CD4-positive, alpha-beta T cell (primary cell): ENCODE measurements at regions not wholly inside any gene's neighbourhood (a gene's known extent, or its start where the extent isn't known, plus 50 kb on each side); places are given as distances from the start of the nearest gene placed in this dataset.

Source experiments
- ATAC-seq: fragments of 200-7000 bp; cut with Tn5 transposase; one replicate; pipeline ENCODE4 v1.10.0; 2022; ENCODE audit warnings: mild to moderate bottlenecking; ENCODE audit not compliant: poor library complexity
- CTCF ChIA-PET: fragments of 350-600 bp; sonication (Branson Sonifier 250); formaldehyde crosslinking; loops from one replicate; lab custom pipeline; 2021; ENCODE audit warnings: antibody characterized with exemption, inconsistent platforms; lab: Charles Lee
- POLR2A ChIA-PET: fragments of 350-600 bp; sonication (Branson Sonifier 250); formaldehyde crosslinking; loops from one replicate; lab custom pipeline; 2021; ENCODE audit warnings: antibody characterized with exemption, inconsistent platforms; lab: Charles Lee
- DNase-seq, 14 experiments: peaks; one replicate each; pipeline ENCODE4 v3.0.0-alpha.2; 2013 to 2020; ENCODE audit warnings: mixed read lengths in 2 of 14
- H3K27ac ChIP-seq, 2 donors: one replicate each; pipeline versions ENCODE4 v1.5.1 to v1.7.0; 2013; ENCODE audit warnings: low read length in 2 of 2, low read depth in 1 of 2, mild to moderate bottlenecking in 1 of 2
- H3K27me3 ChIP-seq, 2 experiments: 1 replicate in 1 of 2; 2 replicates in 1 of 2; pipeline versions ENCODE4 v1.6.1 to v1.7.0; 2013; ENCODE audit warnings: low read length in 2 of 2, control low read depth in 1 of 2, mild to moderate bottlenecking in 1 of 2, moderate library complexity in 1 of 2; ENCODE audit not compliant: insufficient read depth in 2 of 2, control insufficient read depth in 1 of 2
- H3K36me3 ChIP-seq: one replicate; pipeline ENCODE4 v1.6.1; 2013; ENCODE audit warnings: low read length, control low read depth; ENCODE audit not compliant: insufficient read depth
- H3K4me1 ChIP-seq: one replicate; pipeline ENCODE4 v1.6.1; 2013; ENCODE audit warnings: low read length, control low read depth; ENCODE audit not compliant: insufficient read depth
- H3K4me3 ChIP-seq: one replicate; pipeline ENCODE4 v1.5.1; 2013; ENCODE audit warnings: mild to moderate bottlenecking, low read length, moderate library complexity
- H3K9me3 ChIP-seq, 2 experiments: 1 replicate in 1 of 2; 2 replicates in 1 of 2; pipeline versions ENCODE4 v1.6.1 to v1.7.0; 2013; ENCODE audit warnings: low read length in 2 of 2, mild to moderate bottlenecking in 2 of 2, control low read depth in 1 of 2, moderate library complexity in 1 of 2; ENCODE audit not compliant: control insufficient read depth in 1 of 2, insufficient read depth in 1 of 2
- H3K27ac Mint-ChIP-seq: one replicate; pipeline ENCODE4 v1.8.0; 2020; ENCODE audit warnings: mixed read lengths
- H3K27me3 Mint-ChIP-seq: one replicate; pipeline ENCODE4 v1.8.0; 2021; ENCODE audit warnings: mixed read lengths
- H3K36me3 Mint-ChIP-seq: one replicate; pipeline ENCODE4 v1.8.0; 2021; ENCODE audit warnings: low read depth, mixed read lengths
- H3K4me1 Mint-ChIP-seq: one replicate; pipeline ENCODE4 v1.8.0; 2021; ENCODE audit warnings: low read depth, mixed read lengths
- H3K4me3 Mint-ChIP-seq: one replicate; pipeline ENCODE4 v1.8.0; 2020; ENCODE audit warnings: mild to moderate bottlenecking, mixed read lengths
- H3K9me3 Mint-ChIP-seq: one replicate; pipeline ENCODE4 v1.8.0; 2020; ENCODE audit warnings: mixed read lengths
- CTCF ChIP-seq: fragments of 200-600 bp; IDR thresholded peaks from one replicate; pipeline ENCODE4 v1.8.0; 2022; ENCODE audit warnings: antibody characterized with exemption, mild to moderate bottlenecking
- intact Hi-C, 2 experiments: fragments of 100-400 bp; cut with DNase I in 1 of 2; cut with micrococcal nuclease in 1 of 2; formaldehyde crosslinking; loops; one replicate each; pipeline versions ENCODE4 v1.15.1 to v1.9.0; 2023 to 2025; cut with DNase I, micrococcal nuclease

- ATAC-seq (no peak), DNase-seq (no peak)
- H3K9me3 Mint-ChIP-seq, result no peaks in the 10 kb centered on the region
- ChIA-PET CTCF (no interaction called here), POLR2A (no interaction called here)
- no peaks in the 10 kb centered on the region for H3K27me3 Mint-ChIP-seq
- no peak overlapping the region for H3K4me3 Mint-ChIP-seq
- H3K27me3 ChIP-seq, result no peaks in the 10 kb centered on the region
- H3K4me3 ChIP-seq, result no peak overlapping the region
- H3K9me3 ChIP-seq, result no peaks in the 10 kb centered on the region
- H3K27ac Mint-ChIP-seq, result no peak overlapping the region
- H3K4me1 ChIP-seq, result no peaks in the 10 kb centered on the region
- no peaks in the 10 kb centered on the region for H3K36me3 Mint-ChIP-seq
- H3K27ac ChIP-seq, result no peak overlapping the region
- TF ChIP-seq CTCF, result no peak
- H3K36me3 ChIP-seq, result no peaks in the 10 kb centered on the region
- intact Hi-C loops, result no loop called here
- H3K4me1 Mint-ChIP-seq, result no peaks in the 10 kb centered on the region
These were observed 496.3 kb downstream of the XPNPEP1 start for GRCh38 chr10:109426987-109427386.

- Histone ChIP-seq H3K27me3 (no peaks in the 10 kb centered on the region), H3K4me1 (no peaks in the 10 kb centered on the region), H3K9me3 (no peaks in the 10 kb centered on the region), H3K4me3 (no peak overlapping the region), H3K36me3 (no peaks in the 10 kb centered on the region), H3K27ac (no peak overlapping the region)
- no peak for DNase-seq
- H3K36me3 Mint-ChIP-seq, result no peaks in the 10 kb centered on the region
- ChIA-PET POLR2A (no interaction called here), CTCF (no interaction called here)
- no peak overlapping the region for H3K4me3 Mint-ChIP-seq
- ATAC-seq, result no peak
- no peaks in the 10 kb centered on the region for H3K4me1 Mint-ChIP-seq
- intact Hi-C loops, result no loop called here
- TF ChIP-seq CTCF, result no peak
- no peak overlapping the region for H3K27ac Mint-ChIP-seq
- no peaks in the 10 kb centered on the region for H3K27me3 Mint-ChIP-seq
- H3K9me3 Mint-ChIP-seq, result no peaks in the 10 kb centered on the region
These were observed 504.5 kb downstream of the XPNPEP1 start for GRCh38 chr10:109418795-109419194.

GRCh38 chr10:109417803-109418202 is 505.5 kb downstream of the XPNPEP1 start:
- no peaks in the 10 kb centered on the region for H3K36me3 ChIP-seq
- Mint-ChIP-seq H3K9me3 (no peaks in the 10 kb centered on the region), H3K27ac (no peak overlapping the region), H3K4me3 (no peak overlapping the region), H3K27me3 (no peaks in the 10 kb centered on the region), H3K36me3 (no peaks in the 10 kb centered on the region), H3K4me1 (no peaks in the 10 kb centered on the region)
- H3K4me1 ChIP-seq, result no peaks in the 10 kb centered on the region
- ATAC-seq, result no peak
- ChIA-PET CTCF (no interaction called here), POLR2A (no interaction called here)
- TF ChIP-seq CTCF, result no peak
- no peaks in the 10 kb centered on the region for H3K9me3 ChIP-seq
- DNase-seq, result no peak
- no peaks in the 10 kb centered on the region for H3K27me3 ChIP-seq
- H3K27ac ChIP-seq, result no peak overlapping the region
- H3K4me3 ChIP-seq, result no peak overlapping the region
- intact Hi-C loops, result no loop called here
